ENCODE measurements at regions not wholly inside any gene's neighbourhood (a gene's known extent, or its start where the extent isn't known, plus 50 kb on each side); places are given as distances from the start of the nearest gene placed in this dataset.
"Not testable (repeated sequence)": the region's sequence is repeated elsewhere in the genome, so short reads cannot be mapped to it uniquely, and the experiment has no call there.

DNA sequence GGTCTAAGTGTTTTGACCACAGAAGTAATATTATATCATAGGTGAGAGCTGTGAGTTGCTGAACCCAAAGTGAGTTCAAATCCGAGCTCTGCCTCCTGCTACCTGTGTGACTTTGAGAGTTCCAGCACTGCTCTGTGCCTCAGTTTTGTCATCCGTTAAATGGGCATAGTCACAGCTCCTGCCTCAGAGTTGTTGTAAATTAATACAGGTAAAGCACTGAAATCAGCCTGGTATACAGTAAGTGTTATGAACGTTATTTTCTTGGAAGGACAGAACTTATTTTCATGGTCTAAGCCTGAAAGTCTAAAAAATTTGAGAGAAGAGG lies 65.4 kb upstream of the ZNF195 start:
- DNase-seq (ENCODE audit: low read depth) = not testable (repeated sequence)

DNA sequence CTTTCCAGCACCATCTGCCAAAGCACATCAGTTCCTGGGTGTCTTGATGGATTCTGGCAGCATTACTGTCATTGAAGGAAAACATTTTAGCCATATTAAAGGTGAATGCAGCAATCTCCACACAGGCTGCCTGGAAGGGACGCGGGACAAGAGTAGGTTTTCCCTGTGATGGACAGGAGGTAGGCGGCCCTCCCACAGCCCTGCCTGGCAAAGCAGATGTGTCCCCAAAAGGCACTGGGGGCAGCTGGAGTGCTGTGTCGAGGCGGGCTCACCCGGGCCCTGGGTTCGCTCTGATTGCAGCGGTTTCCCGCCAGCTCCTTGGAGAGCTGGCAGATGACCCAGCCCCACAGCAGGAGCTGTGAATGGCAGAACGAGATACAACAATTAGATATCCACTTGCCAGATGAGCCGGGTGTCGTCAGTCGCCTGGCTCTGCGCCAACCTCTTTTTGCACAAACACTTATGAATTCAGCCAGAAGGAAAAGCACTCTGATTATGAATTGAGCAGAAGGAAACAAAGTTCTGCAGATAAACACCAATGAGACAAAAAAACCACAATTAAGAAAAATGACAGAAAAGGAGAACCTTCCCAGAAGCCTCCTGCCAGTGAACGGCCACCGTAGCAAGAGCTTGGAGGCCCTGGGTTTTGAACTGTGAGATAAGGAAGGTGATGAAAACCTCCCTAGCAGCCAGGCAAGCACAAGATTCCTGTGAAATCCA lies 64.9 kb upstream of the ZNF195 start:
- not testable (repeated sequence) for DNase-seq (ENCODE audit: low read depth)

GRCh38 chr11:3437441-3437840 lies 58.5 kb upstream of the ZNF195 start:
- not testable (repeated sequence) for DNase-seq (ENCODE audit: low read depth)

- no peak for DNase-seq (ENCODE audit: low read depth)
Measured at GRCh38 chr11:3434976-3435375, 56.0 kb upstream of the ZNF195 start.

DNA sequence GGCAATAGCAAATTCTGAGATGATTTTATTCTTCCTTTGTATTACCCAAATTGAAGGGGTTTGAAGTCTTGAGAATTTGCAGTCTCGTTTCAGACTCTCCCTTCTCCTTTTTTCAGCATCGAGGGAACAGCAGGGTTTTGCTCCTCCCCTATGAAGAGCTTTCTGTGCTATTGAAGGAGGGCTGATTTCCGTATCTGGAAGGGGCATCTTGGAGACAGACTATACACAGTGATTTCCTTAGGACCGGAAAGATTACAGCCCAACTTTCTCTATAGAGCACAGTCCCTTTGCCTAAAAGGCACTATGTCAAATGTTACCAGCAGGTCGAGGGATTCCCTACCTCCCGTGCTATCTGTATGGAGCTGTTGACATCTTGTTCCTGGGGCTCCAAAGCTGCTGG lies 50.2 kb upstream of the ZNF195 start:
- DNase-seq (ENCODE audit: low read depth) = not testable (repeated sequence)
